GM18520 (cell line): ENCODE measurements at regions not wholly inside any gene's neighbourhood (a gene's known extent, or its start where the extent isn't known, plus 50 kb on each side); places are given as distances from the start of the nearest gene placed in this dataset.

ENCODE experiments used
- ATAC-seq: cut with Tn5 transposase; IDR thresholded peaks from one replicate; pipeline ENCODE4 v1.9.1; 2021; ENCODE audit not compliant: unreplicated experiment

DNA sequence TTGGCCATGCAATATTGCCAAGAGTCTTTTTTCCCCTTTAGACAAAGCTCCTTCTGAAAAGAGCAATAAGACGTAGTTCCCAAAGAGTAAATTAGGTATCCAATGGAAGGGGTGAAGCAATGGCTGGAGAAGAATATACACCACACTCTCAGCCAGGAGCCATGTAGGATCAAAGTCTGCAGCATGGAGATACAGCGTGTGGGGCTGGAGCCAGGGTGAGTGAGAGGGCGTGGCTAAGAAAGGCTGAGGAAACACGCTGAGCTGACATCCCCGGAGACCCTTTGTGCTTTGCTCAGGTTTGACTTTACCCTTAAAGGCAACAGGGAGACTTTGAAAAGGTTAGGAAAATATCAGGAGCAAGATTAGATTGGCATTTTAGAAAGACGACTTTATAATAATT is 87.1 kb upstream of the ELL2 start:
- ATAC-seq, result no peak

DNA sequence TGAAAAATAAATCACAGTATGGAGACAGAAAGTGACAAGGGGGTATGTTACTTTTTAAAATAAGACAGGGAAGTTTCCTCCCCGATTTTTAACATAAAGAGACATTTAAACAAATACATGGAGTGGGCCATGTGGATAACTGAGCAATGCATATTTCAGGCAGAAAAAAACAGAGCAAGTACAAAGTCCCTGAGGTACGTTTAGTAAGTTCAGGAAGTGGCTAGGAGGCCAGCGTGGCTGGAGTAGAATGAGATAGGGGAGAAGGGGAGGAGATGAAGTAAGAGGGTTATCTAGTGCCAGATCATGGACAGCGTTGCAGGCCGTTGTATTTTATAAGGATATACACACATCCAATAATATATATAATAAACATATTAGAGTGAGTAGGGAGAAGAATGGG is 84.2 kb upstream of the ELL2 start:
- ATAC-seq, result no peak

DNA sequence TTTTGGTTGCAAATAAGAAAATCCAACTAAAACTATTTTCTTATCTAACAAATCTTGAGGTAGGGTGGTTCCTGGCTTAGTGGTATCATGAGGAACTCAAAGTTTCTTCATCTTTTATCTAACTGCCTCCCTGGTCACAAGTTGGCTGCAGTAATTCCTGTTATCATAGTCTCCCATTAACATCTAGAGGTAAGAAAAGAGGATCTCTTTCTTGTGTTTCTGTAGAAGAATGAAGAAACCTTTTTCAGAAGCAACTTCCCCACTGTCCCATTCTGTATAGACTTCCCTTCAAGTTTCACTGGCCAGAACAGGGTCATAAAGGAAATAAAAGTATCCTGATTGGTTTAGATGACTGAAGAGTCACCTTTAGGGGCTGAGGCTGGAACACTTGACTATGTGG is 81.8 kb upstream of the ELL2 start:
- no peak for ATAC-seq

DNA sequence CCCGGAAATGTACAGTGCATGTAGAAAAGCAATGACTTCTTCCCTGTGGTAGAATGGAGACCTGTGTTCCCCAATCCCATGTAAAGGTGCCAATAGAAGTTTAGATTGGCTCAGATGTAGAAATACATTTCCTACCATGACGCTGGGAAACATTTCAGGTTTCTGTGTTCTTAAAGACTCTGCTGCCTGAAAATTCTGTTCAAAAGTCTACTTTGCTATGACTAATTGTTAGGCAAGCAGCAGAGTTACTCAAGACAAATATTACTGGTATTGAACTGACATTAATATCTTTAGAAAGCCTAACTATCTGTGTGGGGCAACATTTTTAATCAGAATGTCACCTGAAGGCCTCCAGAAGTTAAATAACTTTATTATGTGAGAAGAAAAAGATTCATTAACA is 75.5 kb upstream of the ELL2 start:
- no peak for ATAC-seq

DNA sequence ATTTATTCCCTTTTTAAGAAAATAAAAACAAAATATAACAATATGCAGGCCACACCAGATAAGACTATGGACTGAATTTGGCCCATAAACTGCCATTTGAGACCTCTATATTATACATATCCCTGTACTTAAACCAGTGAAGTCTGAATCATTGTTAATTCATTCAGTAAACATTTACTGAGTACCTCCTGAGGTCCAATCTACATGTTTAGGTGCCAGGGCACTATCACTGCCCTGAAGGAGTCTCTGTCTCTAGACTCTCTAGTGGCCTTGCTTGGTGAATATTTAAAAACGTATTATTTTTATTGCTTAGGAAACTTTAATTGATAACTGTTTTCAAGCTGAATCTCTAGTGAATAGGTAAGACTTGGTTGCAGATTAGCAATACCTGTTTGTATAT is 74.7 kb upstream of the ELL2 start:
- ATAC-seq, result no peak

DNA sequence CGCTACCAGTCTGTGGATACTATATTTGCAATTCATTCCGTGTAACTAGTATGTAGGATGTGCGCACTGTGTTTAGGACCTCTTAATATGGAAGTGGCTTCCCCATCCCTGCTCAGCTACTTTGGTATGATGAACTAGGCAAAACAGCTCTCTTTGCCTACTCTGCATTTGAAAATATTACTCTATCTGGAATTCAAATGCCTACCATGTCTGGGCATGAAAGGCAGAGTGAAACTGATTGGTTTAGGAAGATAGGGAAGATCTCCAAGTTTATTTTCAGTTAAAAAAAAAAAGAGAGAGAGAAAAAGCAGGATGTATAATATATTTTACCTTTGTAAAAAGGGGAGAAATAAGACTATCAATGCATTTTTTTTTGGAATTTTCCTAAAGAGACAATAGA is 74.1 kb upstream of the ELL2 start:
- no peak for ATAC-seq

DNA sequence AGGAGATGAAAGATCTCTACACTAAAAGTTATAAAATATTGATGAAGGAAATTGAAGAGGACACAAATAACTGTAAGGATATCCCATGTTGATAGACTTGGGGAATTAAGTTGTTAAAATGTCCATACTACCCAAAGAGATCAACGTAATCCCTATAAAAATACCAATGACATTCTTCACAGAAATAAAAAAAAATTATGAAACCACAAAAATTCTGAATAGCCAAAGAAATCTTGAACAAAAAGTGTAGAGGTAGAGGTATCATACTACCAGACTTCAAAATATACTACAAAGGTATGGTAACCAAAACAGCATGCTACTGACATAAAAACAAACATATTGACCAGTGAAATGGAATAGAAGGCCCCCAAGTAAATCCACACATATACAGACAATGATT is 71.5 kb upstream of the ELL2 start:
- ATAC-seq, result no peak

DNA sequence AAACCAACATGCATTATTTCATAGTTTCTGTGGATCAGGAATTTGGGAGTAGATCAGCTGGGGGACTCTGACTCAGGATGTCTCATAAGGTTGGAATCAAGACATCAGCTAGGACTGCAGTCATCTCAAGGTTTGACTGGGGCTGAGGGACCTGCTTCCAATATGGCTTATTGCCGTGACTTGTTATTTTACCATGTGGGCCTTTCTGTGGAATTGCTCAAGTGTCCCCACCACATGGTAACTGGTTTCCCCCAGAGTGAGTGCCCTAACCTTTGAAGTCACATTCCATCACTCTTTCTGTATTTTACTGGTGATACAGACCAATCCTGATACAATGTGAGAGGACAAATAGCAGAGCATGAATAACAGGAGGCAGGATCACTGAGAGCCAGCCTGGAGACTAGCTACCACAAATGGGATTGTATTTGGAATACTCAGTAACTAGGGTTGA is 70.2 kb upstream of the ELL2 start:
- ATAC-seq, result no peak

DNA sequence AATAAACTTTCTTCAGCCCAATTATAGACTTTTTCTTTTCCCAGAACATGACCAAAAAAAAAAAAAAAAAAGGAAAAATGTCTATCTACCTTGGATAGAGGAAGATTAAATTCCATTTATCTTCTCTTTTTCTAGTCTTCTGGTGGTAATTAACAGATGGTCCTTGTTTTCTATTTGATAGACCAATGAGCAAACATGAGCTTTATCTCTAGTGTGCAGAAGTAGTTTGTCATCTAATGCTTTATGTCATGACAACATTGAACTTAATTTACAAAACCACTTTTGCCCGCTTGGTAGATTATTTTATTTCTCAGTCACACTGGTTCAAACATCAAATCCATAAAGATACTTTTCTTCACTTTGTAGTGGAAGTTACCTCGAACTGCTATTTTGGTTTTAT is 69.5 kb upstream of the ELL2 start:
- ATAC-seq, result no peak

DNA sequence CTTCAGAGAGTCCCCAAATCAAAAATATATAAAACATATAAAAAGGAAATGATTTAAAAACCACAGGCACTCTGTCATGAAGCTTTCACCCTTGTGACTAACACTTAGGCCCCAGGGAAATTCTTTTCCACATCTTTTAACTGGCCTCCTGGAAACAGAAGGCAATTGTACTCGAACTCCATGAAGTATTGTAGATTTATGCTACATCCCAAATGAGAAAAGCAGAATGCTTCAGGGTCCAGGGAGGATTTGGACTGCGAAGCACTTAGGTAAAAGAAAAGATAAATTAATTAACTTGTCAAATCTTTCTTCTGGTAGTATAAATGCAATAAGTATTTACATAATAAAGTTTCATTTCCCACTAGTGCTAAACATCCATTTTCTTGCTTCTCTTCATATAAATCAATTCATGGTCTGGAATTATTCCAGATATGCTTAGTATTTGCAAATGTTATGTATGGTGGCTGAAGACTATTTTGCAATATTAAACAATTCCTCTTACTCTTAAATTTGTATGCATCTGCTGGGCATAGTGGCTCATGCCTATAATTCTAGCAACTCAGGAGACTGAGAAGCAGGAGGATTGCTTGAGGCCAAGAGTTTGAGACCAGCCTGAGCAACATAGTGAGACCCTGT is 64.9 kb upstream of the ELL2 start:
- ATAC-seq, result no peak

DNA sequence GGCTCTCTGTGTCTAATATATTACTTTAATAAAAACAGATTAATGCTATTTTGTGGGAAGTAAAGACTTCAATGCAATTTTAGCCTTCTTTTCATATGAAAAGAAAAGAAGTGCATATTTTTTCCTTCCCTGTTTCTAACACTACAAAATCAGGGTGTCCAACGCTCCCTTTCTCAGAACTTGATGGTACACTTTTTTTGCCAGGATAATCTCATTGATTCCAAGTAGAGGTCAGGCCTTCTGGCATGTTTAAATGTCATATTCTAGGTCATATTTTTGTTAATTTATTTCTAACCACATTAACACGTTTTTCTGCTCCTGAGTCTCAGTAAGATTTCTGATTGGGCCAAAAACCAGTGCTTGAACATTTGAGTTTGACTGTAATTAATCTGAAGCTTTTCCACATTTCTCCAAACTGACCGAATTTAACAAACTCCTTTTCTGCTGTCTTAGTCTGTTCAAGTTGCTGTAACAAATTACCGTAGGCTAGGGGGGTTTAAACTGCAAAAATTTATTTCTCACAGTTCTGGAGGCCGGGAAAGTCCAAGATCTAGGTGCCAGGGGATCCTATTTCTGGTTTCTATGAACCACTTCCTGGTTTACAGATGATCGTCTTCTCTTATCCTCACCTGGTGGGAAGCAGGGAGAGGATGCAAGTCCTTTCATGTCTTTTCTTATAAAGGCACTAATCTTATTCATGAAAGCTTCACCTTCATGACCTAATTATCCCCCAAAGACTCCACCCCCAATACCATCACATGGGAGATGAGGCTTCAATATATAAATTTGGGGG is 63.2 kb upstream of the ELL2 start:
- no peak for ATAC-seq

DNA sequence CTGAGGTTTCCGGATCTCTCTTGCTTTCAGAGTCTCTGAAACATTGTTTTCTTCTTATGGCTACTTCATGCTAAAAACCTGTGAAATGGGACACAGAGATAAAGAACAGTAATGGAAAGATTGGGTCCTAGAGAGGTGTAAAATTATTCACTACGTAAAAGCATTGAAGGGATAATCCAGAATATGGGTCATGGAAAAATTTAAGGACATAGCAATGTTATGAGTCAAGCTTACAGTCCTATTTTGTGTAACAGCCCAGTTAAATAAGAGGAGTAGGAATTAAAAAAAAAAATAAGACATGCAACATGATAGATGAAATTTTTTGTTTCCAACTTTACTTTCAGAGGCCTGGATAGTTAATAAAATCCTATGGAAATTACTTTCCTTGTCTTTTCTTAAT is 61.9 kb upstream of the ELL2 start:
- no peak for ATAC-seq

DNA sequence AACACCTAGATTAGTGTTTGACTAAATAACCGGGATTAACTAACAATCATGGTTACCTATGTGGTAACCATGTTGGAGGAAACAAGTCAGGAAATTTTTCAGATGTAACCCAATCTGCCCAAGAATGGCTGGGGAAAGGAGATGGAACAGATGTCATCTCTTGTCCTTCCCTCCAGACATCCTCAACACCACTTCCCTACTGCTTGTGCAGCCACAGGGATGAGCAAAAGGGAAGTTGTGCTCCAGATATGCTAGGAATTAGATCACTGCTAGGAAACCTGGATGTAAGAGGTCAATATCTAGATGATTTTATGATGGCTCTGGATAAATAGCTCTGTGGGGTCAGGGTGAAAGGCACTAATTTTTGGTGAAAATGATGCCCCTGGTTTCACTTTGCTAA is 61.3 kb upstream of the ELL2 start:
- ATAC-seq, result no peak

DNA sequence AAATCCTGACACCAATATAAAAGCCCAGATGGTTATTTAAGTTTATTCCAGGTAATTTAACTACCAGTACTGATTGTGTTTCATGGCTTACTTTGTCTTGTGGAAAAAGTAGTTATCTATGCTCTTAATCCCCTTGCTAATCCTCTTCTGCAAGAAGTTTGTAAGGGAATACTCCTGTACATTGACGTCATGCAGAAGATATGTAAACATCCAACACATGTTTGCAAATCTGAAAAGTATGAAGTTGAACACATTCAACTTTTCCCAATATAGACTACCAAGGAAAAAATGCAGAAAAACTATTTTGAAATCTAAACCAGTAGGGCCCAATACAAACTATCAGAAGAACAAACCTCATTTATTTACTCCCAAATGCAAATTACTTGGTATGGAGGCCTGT is 56.3 kb upstream of the ELL2 start:
- no peak for ATAC-seq

DNA sequence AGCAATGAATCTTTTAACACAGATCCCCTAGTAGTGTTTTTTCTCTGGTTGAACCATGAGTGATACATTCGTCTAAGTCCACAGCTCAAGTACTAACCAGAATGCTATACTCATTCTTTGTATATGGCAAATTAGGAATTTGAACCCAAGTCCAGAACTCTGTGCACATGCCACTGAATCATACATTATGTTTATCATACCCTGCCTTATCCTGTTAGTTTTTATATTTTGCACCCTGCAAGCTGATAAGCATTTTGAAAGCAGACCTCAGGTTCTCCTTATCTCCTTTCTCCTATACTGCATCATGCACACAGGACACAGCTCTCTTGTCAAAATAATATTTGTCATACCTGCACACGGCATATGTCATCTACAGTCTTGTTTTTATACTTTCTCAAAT is 54.6 kb upstream of the ELL2 start:
- no peak for ATAC-seq

DNA sequence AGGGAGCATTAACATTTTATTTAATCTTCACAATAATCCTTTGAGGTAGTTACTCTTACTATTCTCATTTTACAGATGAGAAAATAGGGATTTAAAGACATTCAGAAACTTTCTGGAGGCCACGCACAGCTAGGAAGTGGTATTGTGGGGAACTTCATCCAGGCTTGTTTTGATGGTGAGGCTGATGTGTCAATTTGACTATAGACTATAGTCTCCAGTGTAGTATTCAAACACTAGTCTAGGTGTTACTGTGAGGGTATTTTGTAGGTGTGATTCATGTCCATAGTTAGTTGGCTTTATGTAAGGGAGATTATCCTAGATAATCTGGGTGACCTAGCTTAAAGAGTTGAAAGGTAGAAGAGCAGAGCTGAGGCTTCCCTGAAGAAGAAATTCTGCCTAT is 54.1 kb upstream of the ELL2 start:
- ATAC-seq, result no peak

DNA sequence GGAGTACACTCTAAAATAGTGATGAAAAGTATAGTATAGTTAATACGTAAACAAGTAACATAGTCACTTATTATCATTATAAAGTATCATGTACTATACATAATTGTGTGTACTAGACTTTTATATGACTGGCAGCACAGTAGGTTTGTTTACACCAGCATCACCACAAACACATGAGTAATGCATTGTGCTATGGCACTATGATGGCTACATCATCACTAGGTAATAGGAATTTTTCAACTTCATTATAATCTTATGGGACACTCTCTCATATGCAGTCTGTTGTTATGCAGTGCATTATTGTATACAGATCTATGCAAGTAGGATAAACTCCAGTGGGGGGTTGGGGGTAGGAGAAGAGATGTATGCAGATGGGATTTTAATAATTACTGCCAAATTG is 52.7 kb upstream of the ELL2 start:
- ATAC-seq, result no peak

DNA sequence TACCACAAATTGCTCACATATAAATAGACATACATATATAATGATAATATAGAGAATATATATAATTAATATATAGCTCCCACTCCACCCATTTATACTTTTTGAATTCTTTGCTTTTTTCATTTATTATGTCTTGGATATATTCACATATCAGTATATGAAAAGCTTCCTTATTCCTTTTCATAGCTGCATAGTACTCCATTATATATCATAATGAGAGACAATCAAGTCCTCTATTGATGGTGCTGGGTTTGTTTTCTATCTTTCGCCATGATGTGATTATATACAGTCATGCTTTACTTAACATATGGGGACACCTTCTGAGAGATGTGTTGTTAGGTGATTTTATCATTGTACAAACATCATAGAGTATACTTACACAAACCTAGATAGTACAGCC is 51.6 kb upstream of the ELL2 start:
- ATAC-seq, result no peak

DNA sequence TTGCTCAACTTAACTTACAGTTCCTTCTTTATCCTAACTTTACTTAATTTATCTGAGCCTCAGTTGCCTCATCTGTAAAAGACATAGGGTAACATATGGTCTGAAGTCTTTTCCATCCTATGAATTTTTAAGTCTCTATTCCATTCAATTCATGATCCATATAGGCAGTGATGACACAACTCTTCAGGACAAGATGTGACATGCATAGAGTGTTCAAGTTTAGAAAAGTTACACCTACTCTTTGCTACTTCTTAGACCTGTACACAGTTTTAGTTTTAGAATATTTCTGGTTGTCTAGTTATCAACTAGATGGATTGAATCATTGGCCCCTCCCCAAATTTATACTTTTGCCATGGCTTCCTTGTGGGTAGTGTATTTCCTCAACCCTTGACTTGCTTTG is 50.7 kb upstream of the ELL2 start:
- no peak for ATAC-seq
